ENCODE measurements at regions not wholly inside any gene's neighbourhood (a gene's known extent, or its start where the extent isn't known, plus 50 kb on each side); places are given as distances from the start of the nearest gene placed in this dataset.

GRCh38 chr5:24854350-24854749 lies 209.6 kb upstream of the CDH10 start:
- H3K4me3 ChIP-seq (replicated peaks in 1 of 4; ENCODE audit: control extremely low read depth in 1 of 4, insufficient read depth in 1 of 4, low read depth in 3 of 4, low read length in 4 of 4): no peak overlapping the region
- no peaks in the 10 kb centered on the region for H3K4me1 ChIP-seq (ENCODE audit: control insufficient read depth, extremely low read depth, insufficient read depth, low read length)
- no peak overlapping the region for H2AFZ ChIP-seq (ENCODE audit: low read length)
- no peak overlapping the region for H3K4me2 ChIP-seq (ENCODE audit: extremely low read depth, insufficient read depth, low read length)
- TF ChIP-seq CTCF (conservative IDR thresholded peaks at IDR 0.05 in 1 of 2, IDR thresholded peaks at IDR 0.05 in 1 of 2; ENCODE audit: low read depth in 1 of 2, low read length in 2 of 2) (no peak), EZH2 (IDR thresholded peaks at IDR 0.05; ENCODE audit: low read length, missing control alignments) (no peak)
- no peaks in the 10 kb centered on the region for H3K9me3 ChIP-seq (ENCODE audit: control insufficient read depth, insufficient read depth, low read depth, low read length)
- no peaks in the 10 kb centered on the region for H4K20me1 ChIP-seq (ENCODE audit: control insufficient read depth, extremely low read depth, insufficient read depth, low read length)
- H3K27me3 ChIP-seq (ENCODE audit: control insufficient read depth, insufficient read depth, low read length): no peaks in the 10 kb centered on the region
- H3K79me2 ChIP-seq (ENCODE audit: control insufficient read depth, insufficient read depth, low read length): no peaks in the 10 kb centered on the region
- H3K27ac ChIP-seq (ENCODE audit: insufficient read depth, low read length): no peak overlapping the region
- H3K9ac ChIP-seq (ENCODE audit: insufficient read depth, low read length): no peak overlapping the region
- no peak for DNase-seq (ENCODE audit: low read depth in 2 of 2)
- no peaks in the 10 kb centered on the region for H3K36me3 ChIP-seq (ENCODE audit: control insufficient read depth, insufficient read depth, low read length)

GRCh38 chr5:24850926-24851486 lies 206.2 kb upstream of the CDH10 start:
- Histone ChIP-seq H3K36me3 (ENCODE audit: control insufficient read depth, insufficient read depth, low read length) (no peaks in the 10 kb centered on the region), H3K27me3 (ENCODE audit: control insufficient read depth, insufficient read depth, low read length) (no peaks in the 10 kb centered on the region), H3K4me1 (ENCODE audit: control insufficient read depth, extremely low read depth, insufficient read depth, low read length) (no peaks in the 10 kb centered on the region), H3K79me2 (ENCODE audit: control insufficient read depth, insufficient read depth, low read length) (no peaks in the 10 kb centered on the region), H3K4me3 (replicated peaks in 1 of 4; ENCODE audit: control extremely low read depth in 1 of 4, insufficient read depth in 1 of 4, low read depth in 3 of 4, low read length in 4 of 4) (no peak overlapping the region), H4K20me1 (ENCODE audit: control insufficient read depth, extremely low read depth, insufficient read depth, low read length) (no peaks in the 10 kb centered on the region), H3K4me2 (ENCODE audit: extremely low read depth, insufficient read depth, low read length) (no peak overlapping the region), H3K27ac (ENCODE audit: insufficient read depth, low read length) (no peak overlapping the region), H2AFZ (ENCODE audit: low read length) (no peak overlapping the region), H3K9ac (ENCODE audit: insufficient read depth, low read length) (no peak overlapping the region), H3K9me3 (ENCODE audit: control insufficient read depth, insufficient read depth, low read depth, low read length) (no peaks in the 10 kb centered on the region)
- TF ChIP-seq EZH2 (IDR thresholded peaks at IDR 0.05; ENCODE audit: low read length, missing control alignments) (no peak), CTCF (conservative IDR thresholded peaks at IDR 0.05 in 1 of 2, IDR thresholded peaks at IDR 0.05 in 1 of 2; ENCODE audit: low read depth in 1 of 2, low read length in 2 of 2) (no peak)
- peak in 1 of 2 donors; percentile 6 for DNase-seq (ENCODE audit: low read depth in 2 of 2)

DNA sequence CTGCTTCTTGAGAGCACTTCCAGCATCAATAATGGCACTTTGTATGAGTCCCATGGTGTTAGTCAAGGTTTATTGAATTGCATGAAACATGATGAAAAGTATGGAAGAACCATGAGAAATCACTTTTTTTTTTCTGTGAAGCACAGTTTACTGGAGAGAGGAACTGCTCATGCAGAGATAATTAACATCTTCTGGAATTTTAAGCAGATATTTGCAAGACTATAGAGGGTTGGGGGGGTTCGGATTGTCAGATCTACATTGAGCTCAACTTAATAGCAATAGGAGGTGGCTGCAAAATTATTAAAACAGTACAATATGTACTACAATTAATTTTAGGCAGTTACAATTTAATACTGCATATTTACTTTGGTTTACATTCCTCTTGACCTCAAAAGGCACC lies 204.4 kb upstream of the CDH10 start:
- Histone ChIP-seq H3K36me3 (ENCODE audit: control insufficient read depth, insufficient read depth, low read length) (no peaks in the 10 kb centered on the region), H3K4me3 (replicated peaks in 1 of 4; ENCODE audit: control extremely low read depth in 1 of 4, insufficient read depth in 1 of 4, low read depth in 3 of 4, low read length in 4 of 4) (no peak overlapping the region), H3K27me3 (ENCODE audit: control insufficient read depth, insufficient read depth, low read length) (no peaks in the 10 kb centered on the region), H3K9me3 (ENCODE audit: control insufficient read depth, insufficient read depth, low read depth, low read length) (no peaks in the 10 kb centered on the region), H3K4me1 (ENCODE audit: control insufficient read depth, extremely low read depth, insufficient read depth, low read length) (no peaks in the 10 kb centered on the region), H3K79me2 (ENCODE audit: control insufficient read depth, insufficient read depth, low read length) (no peaks in the 10 kb centered on the region), H3K4me2 (ENCODE audit: extremely low read depth, insufficient read depth, low read length) (no peak overlapping the region), H3K27ac (ENCODE audit: insufficient read depth, low read length) (no peak overlapping the region), H3K9ac (ENCODE audit: insufficient read depth, low read length) (no peak overlapping the region), H4K20me1 (ENCODE audit: control insufficient read depth, extremely low read depth, insufficient read depth, low read length) (no peaks in the 10 kb centered on the region), H2AFZ (ENCODE audit: low read length) (no peak overlapping the region)
- no peak for TF ChIP-seq CTCF (conservative IDR thresholded peaks at IDR 0.05 in 1 of 2, IDR thresholded peaks at IDR 0.05 in 1 of 2; ENCODE audit: low read depth in 1 of 2, low read length in 2 of 2)
- TF ChIP-seq EZH2 (IDR thresholded peaks at IDR 0.05; ENCODE audit: low read length, missing control alignments): no peak
- no peak for DNase-seq (ENCODE audit: low read depth in 2 of 2)

Data from fibroblast of lung (primary cell).